ENCODE measurements at regions not wholly inside any gene's neighbourhood (a gene's known extent, or its start where the extent isn't known, plus 50 kb on each side); places are given as distances from the start of the nearest gene placed in this dataset.

DNA sequence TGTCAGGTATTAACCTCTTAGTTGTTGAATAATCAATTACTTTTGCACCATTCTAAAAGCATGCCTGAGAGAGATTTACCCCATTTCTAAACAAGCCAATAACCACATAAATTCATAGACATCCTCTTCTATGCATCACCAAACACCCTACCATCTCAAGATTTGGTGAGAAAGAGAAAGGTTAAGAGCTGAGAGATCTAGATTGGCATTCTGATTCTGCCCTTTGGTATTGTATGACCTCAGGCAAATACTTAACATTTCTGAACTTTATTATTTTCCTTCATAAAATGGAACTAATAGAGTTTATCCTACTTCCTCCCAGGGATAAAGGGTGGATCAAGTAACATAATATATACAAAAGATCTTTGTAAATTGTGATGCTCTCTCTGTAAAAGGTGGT lies 146.5 kb upstream of the MME start:
- Mint-ChIP-seq H3K27ac (no peak overlapping the region), H3K36me3 (no peaks in the 10 kb centered on the region), H3K27me3 (ENCODE audit: low read depth in 2 of 2) (no peaks in the 10 kb centered on the region), H3K4me1 (no peaks in the 10 kb centered on the region), H3K4me3 (no peak overlapping the region), H3K9me3 (peaks cover 4 to 13% of the 10 kb centered on the region in 2 donors)
- TF ChIP-seq, protein P1, sequence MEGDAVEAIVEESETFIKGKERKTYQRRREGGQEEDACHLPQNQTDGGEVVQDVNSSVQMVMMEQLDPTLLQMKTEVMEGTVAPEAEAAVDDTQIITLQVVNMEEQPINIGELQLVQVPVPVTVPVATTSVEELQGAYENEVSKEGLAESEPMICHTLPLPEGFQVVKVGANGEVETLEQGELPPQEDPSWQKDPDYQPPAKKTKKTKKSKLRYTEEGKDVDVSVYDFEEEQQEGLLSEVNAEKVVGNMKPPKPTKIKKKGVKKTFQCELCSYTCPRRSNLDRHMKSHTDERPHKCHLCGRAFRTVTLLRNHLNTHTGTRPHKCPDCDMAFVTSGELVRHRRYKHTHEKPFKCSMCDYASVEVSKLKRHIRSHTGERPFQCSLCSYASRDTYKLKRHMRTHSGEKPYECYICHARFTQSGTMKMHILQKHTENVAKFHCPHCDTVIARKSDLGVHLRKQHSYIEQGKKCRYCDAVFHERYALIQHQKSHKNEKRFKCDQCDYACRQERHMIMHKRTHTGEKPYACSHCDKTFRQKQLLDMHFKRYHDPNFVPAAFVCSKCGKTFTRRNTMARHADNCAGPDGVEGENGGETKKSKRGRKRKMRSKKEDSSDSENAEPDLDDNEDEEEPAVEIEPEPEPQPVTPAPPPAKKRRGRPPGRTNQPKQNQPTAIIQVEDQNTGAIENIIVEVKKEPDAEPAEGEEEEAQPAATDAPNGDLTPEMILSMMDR (IDR thresholded peaks at IDR 0.05) = no peak
- Histone ChIP-seq H3K36me3 (ENCODE audit: control insufficient read depth, insufficient read depth, low read length) (no peaks in the 10 kb centered on the region), H3K27ac (ENCODE audit: low read length) (no peak overlapping the region), H3K27me3 (ENCODE audit: control insufficient read depth, insufficient read depth, low read length) (no peaks in the 10 kb centered on the region), H3K4me3 (ENCODE audit: low read length) (no peak overlapping the region), H3K4me1 (ENCODE audit: control insufficient read depth, insufficient read depth, low read length) (no peaks in the 10 kb centered on the region), H3K9me3 (ENCODE audit: control insufficient read depth, insufficient read depth, low read length) (no peaks in the 10 kb centered on the region)
- intact Hi-C loops (cut with micrococcal nuclease) = no loop called here
- DNase-seq (no peak), ATAC-seq (no peak)

DNA sequence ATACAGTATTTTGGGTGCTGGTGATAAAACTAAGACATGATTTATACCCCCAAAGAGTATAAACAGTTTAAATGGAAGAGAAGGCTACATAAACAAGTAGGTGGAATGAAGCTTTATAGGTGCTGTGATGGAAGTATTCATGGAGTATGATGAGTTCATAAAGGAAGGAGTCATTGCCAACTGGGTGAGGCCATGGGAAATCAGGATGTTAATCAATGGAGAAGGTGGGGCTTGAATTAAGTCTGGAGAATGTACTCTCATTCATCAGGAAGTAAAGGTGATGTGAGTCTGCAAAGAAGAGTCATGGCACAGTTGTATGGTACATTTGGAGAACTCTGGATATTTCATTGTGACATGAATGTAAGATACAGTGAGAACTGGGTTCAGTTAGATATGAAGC lies 147.5 kb upstream of the MME start:
- no peaks in the 10 kb centered on the region for H3K27me3 Mint-ChIP-seq (ENCODE audit: low read depth in 2 of 2)
- no peaks in the 10 kb centered on the region for H3K4me1 Mint-ChIP-seq
- no peak overlapping the region for H3K27ac Mint-ChIP-seq
- Histone ChIP-seq H3K36me3 (ENCODE audit: control insufficient read depth, insufficient read depth, low read length) (no peaks in the 10 kb centered on the region), H3K4me1 (ENCODE audit: control insufficient read depth, insufficient read depth, low read length) (no peaks in the 10 kb centered on the region), H3K27ac (ENCODE audit: low read length) (no peak overlapping the region), H3K27me3 (ENCODE audit: control insufficient read depth, insufficient read depth, low read length) (no peaks in the 10 kb centered on the region), H3K9me3 (ENCODE audit: control insufficient read depth, insufficient read depth, low read length) (no peaks in the 10 kb centered on the region), H3K4me3 (ENCODE audit: low read length) (no peak overlapping the region)
- peaks cover 4 to 13% of the 10 kb centered on the region in 2 donors for H3K9me3 Mint-ChIP-seq
- intact Hi-C loops (cut with micrococcal nuclease) = no loop called here
- ATAC-seq = no peak
- H3K36me3 Mint-ChIP-seq = no peaks in the 10 kb centered on the region
- TF ChIP-seq, protein P1 (IDR thresholded peaks at IDR 0.05) = no peak
- no peak overlapping the region for H3K4me3 Mint-ChIP-seq
- DNase-seq = no peak

DNA sequence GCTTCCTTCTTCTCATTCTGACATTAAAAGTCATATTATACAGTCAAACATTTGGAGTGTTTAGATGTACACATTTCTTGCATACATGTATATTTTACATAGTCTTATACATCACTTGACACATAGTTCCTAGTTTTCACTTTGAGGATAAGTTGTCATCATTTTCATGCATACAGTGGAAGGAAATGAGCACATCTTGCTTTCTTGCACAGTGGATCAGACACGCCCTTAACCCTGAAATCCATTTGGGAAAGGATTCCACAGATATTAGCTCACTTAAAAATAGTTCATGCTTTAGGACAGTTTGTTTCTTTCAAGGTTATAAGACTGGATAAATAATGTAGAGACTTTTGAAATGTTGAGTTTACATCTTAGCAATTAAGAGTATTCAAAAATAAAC lies 148.6 kb upstream of the MME start:
- no peaks in the 10 kb centered on the region for H3K27me3 Mint-ChIP-seq (ENCODE audit: low read depth in 2 of 2)
- no peaks in the 10 kb centered on the region for H3K4me1 Mint-ChIP-seq
- intact Hi-C loops (cut with micrococcal nuclease) = no loop called here
- H3K36me3 ChIP-seq (ENCODE audit: control insufficient read depth, insufficient read depth, low read length) = no peaks in the 10 kb centered on the region
- no peak overlapping the region for H3K27ac ChIP-seq (ENCODE audit: low read length)
- H3K36me3 Mint-ChIP-seq = no peaks in the 10 kb centered on the region
- no peak overlapping the region for H3K27ac Mint-ChIP-seq
- H3K9me3 ChIP-seq (ENCODE audit: control insufficient read depth, insufficient read depth, low read length) = no peaks in the 10 kb centered on the region
- DNase-seq (no peak), ATAC-seq (no peak)
- no CpG with 5 or more reads among the region's 1 CpG for WGBS (ENCODE audit: insufficient coverage)
- peaks cover 4 to 13% of the 10 kb centered on the region in 2 donors for H3K9me3 Mint-ChIP-seq
- no peaks in the 10 kb centered on the region for H3K27me3 ChIP-seq (ENCODE audit: control insufficient read depth, insufficient read depth, low read length)
- TF ChIP-seq, protein P1 (IDR thresholded peaks at IDR 0.05) = no peak
- no peak overlapping the region for H3K4me3 ChIP-seq (ENCODE audit: low read length)
- no peaks in the 10 kb centered on the region for H3K4me1 ChIP-seq (ENCODE audit: control insufficient read depth, insufficient read depth, low read length)
- no peak overlapping the region for H3K4me3 Mint-ChIP-seq

DNA sequence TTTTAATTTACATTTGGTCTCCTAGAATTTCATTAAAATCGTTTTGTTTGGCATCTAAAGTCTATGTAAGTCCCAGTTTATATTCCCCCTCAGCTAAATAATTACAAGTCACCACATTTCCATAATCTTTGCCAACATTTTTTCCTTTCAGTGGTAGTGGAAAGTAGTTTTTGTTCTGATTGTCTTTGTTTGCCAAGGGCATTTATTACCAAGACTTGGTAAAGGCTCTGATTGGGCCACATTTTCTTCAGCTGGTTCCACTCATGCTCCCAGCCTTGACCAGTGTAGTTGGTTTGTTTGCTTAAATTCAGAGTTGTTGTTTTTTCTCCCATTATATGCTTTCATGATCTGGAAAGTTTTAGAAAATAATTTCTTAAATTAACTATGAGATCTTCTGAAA lies 153.4 kb upstream of the MME start:
- H3K4me3 Mint-ChIP-seq = no peak overlapping the region
- Histone ChIP-seq H3K27me3 (ENCODE audit: control insufficient read depth, insufficient read depth, low read length) (no peaks in the 10 kb centered on the region), H3K9me3 (ENCODE audit: control insufficient read depth, insufficient read depth, low read length) (no peaks in the 10 kb centered on the region), H3K4me3 (ENCODE audit: low read length) (no peak overlapping the region), H3K36me3 (ENCODE audit: control insufficient read depth, insufficient read depth, low read length) (no peaks in the 10 kb centered on the region), H3K4me1 (ENCODE audit: control insufficient read depth, insufficient read depth, low read length) (no peaks in the 10 kb centered on the region), H3K27ac (ENCODE audit: low read length) (no peak overlapping the region)
- DNase-seq = no peak
- no peaks in the 10 kb centered on the region for H3K27me3 Mint-ChIP-seq (ENCODE audit: low read depth in 2 of 2)
- TF ChIP-seq, protein P1 (IDR thresholded peaks at IDR 0.05) = no peak
- H3K9me3 Mint-ChIP-seq = peaks cover 5 to 6% of the 10 kb centered on the region in 2 donors
- intact Hi-C loops (cut with micrococcal nuclease) = no loop called here
- 50% methylated on average over 1 of the region's 1 CpG for WGBS (ENCODE audit: insufficient coverage)
- H3K4me1 Mint-ChIP-seq = no peaks in the 10 kb centered on the region
- H3K36me3 Mint-ChIP-seq = no peaks in the 10 kb centered on the region
- H3K27ac Mint-ChIP-seq = no peak overlapping the region
- no peak for ATAC-seq
